CD4-positive, alpha-beta T cell (primary cell): ENCODE measurements at regions not wholly inside any gene's neighbourhood (a gene's known extent, or its start where the extent isn't known, plus 50 kb on each side); places are given as distances from the start of the nearest gene placed in this dataset.

Experiments used
- ATAC-seq: fragments of 200-7000 bp; cut with Tn5 transposase; one replicate; pipeline ENCODE4 v1.10.0; 2022; ENCODE audit warnings: mild to moderate bottlenecking; ENCODE audit not compliant: poor library complexity
- CTCF ChIA-PET: fragments of 350-600 bp; sonication (Branson Sonifier 250); formaldehyde crosslinking; loops from one replicate; lab custom pipeline; 2021; ENCODE audit warnings: antibody characterized with exemption, inconsistent platforms; lab: Charles Lee
- POLR2A ChIA-PET: fragments of 350-600 bp; sonication (Branson Sonifier 250); formaldehyde crosslinking; loops from one replicate; lab custom pipeline; 2021; ENCODE audit warnings: antibody characterized with exemption, inconsistent platforms; lab: Charles Lee
- DNase-seq, 14 experiments: peaks; one replicate each; pipeline ENCODE4 v3.0.0-alpha.2; 2013 to 2020; ENCODE audit warnings: mixed read lengths in 2 of 14
- H3K27ac ChIP-seq, 2 donors: one replicate each; pipeline versions ENCODE4 v1.5.1 to v1.7.0; 2013; ENCODE audit warnings: low read length in 2 of 2, low read depth in 1 of 2, mild to moderate bottlenecking in 1 of 2
- H3K27me3 ChIP-seq, 2 experiments: 1 replicate in 1 of 2; 2 replicates in 1 of 2; pipeline versions ENCODE4 v1.6.1 to v1.7.0; 2013; ENCODE audit warnings: low read length in 2 of 2, control low read depth in 1 of 2, mild to moderate bottlenecking in 1 of 2, moderate library complexity in 1 of 2; ENCODE audit not compliant: insufficient read depth in 2 of 2, control insufficient read depth in 1 of 2
- H3K36me3 ChIP-seq: one replicate; pipeline ENCODE4 v1.6.1; 2013; ENCODE audit warnings: low read length, control low read depth; ENCODE audit not compliant: insufficient read depth
- H3K4me1 ChIP-seq: one replicate; pipeline ENCODE4 v1.6.1; 2013; ENCODE audit warnings: low read length, control low read depth; ENCODE audit not compliant: insufficient read depth
- H3K4me3 ChIP-seq: one replicate; pipeline ENCODE4 v1.5.1; 2013; ENCODE audit warnings: mild to moderate bottlenecking, low read length, moderate library complexity
- H3K9me3 ChIP-seq, 2 experiments: 1 replicate in 1 of 2; 2 replicates in 1 of 2; pipeline versions ENCODE4 v1.6.1 to v1.7.0; 2013; ENCODE audit warnings: low read length in 2 of 2, mild to moderate bottlenecking in 2 of 2, control low read depth in 1 of 2, moderate library complexity in 1 of 2; ENCODE audit not compliant: control insufficient read depth in 1 of 2, insufficient read depth in 1 of 2
- H3K27ac Mint-ChIP-seq: one replicate; pipeline ENCODE4 v1.8.0; 2020; ENCODE audit warnings: mixed read lengths
- H3K27me3 Mint-ChIP-seq: one replicate; pipeline ENCODE4 v1.8.0; 2021; ENCODE audit warnings: mixed read lengths
- H3K36me3 Mint-ChIP-seq: one replicate; pipeline ENCODE4 v1.8.0; 2021; ENCODE audit warnings: low read depth, mixed read lengths
- H3K4me1 Mint-ChIP-seq: one replicate; pipeline ENCODE4 v1.8.0; 2021; ENCODE audit warnings: low read depth, mixed read lengths
- H3K4me3 Mint-ChIP-seq: one replicate; pipeline ENCODE4 v1.8.0; 2020; ENCODE audit warnings: mild to moderate bottlenecking, mixed read lengths
- H3K9me3 Mint-ChIP-seq: one replicate; pipeline ENCODE4 v1.8.0; 2020; ENCODE audit warnings: mixed read lengths
- intact Hi-C, 2 experiments: fragments of 100-400 bp; cut with DNase I in 1 of 2; cut with micrococcal nuclease in 1 of 2; formaldehyde crosslinking; loops; one replicate each; pipeline versions ENCODE4 v1.15.1 to v1.9.0; 2023 to 2025; cut with DNase I, micrococcal nuclease
- TF ChIP-seq, protein P1 (sequence below): fragments of 200-600 bp; IDR thresholded peaks from one replicate; pipeline ENCODE4 v1.8.0; 2022; ENCODE audit warnings: antibody characterized with exemption, mild to moderate bottlenecking

- H3K36me3 ChIP-seq = no peaks in the 10 kb centered on the region
- H3K9me3 ChIP-seq = peaks cover 0 to 12% of the 10 kb centered on the region in 2 experiments
- H3K4me1 ChIP-seq = no peaks in the 10 kb centered on the region
- POLR2A ChIA-PET = no interaction called here
- H3K36me3 Mint-ChIP-seq = no peaks in the 10 kb centered on the region
- ATAC-seq (no peak), DNase-seq (no peak)
- H3K27me3 ChIP-seq = no peaks in the 10 kb centered on the region
- no peaks in the 10 kb centered on the region for H3K4me1 Mint-ChIP-seq
- CTCF ChIA-PET = no interaction called here
- H3K27me3 Mint-ChIP-seq = no peaks in the 10 kb centered on the region
- no peak overlapping the region for H3K4me3 Mint-ChIP-seq
- H3K9me3 Mint-ChIP-seq = peaks cover 9% of the 10 kb centered on the region
- intact Hi-C loops = no loop called here
- no peak overlapping the region for H3K27ac ChIP-seq
- no peak overlapping the region for H3K4me3 ChIP-seq
- H3K27ac Mint-ChIP-seq = no peak overlapping the region
- TF ChIP-seq, protein P1, sequence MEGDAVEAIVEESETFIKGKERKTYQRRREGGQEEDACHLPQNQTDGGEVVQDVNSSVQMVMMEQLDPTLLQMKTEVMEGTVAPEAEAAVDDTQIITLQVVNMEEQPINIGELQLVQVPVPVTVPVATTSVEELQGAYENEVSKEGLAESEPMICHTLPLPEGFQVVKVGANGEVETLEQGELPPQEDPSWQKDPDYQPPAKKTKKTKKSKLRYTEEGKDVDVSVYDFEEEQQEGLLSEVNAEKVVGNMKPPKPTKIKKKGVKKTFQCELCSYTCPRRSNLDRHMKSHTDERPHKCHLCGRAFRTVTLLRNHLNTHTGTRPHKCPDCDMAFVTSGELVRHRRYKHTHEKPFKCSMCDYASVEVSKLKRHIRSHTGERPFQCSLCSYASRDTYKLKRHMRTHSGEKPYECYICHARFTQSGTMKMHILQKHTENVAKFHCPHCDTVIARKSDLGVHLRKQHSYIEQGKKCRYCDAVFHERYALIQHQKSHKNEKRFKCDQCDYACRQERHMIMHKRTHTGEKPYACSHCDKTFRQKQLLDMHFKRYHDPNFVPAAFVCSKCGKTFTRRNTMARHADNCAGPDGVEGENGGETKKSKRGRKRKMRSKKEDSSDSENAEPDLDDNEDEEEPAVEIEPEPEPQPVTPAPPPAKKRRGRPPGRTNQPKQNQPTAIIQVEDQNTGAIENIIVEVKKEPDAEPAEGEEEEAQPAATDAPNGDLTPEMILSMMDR = no peak
Measured at GRCh38 chr21:16620786-16621320, 891.1 kb downstream of the USP25 start.

- no peaks in the 10 kb centered on the region for H3K4me1 Mint-ChIP-seq
- no peak for ATAC-seq
- ChIA-PET POLR2A (no interaction called here), CTCF (no interaction called here)
- peaks cover 0 to 9% of the 10 kb centered on the region in 2 experiments for H3K9me3 ChIP-seq
- no peak overlapping the region for H3K27ac Mint-ChIP-seq
- DNase-seq = no peak
- H3K4me3 ChIP-seq = no peak overlapping the region
- no peak overlapping the region for H3K27ac ChIP-seq
- no peaks in the 10 kb centered on the region for H3K4me1 ChIP-seq
- H3K9me3 Mint-ChIP-seq = peaks cover under 1% of the 10 kb centered on the region
- intact Hi-C loops = no loop called here
- H3K36me3 ChIP-seq = no peaks in the 10 kb centered on the region
- H3K27me3 ChIP-seq = no peaks in the 10 kb centered on the region
- no peaks in the 10 kb centered on the region for H3K27me3 Mint-ChIP-seq
- no peak overlapping the region for H3K4me3 Mint-ChIP-seq
- no peaks in the 10 kb centered on the region for H3K36me3 Mint-ChIP-seq
- TF ChIP-seq, protein P1 = no peak
Measured at GRCh38 chr21:16624479-16625118, 888.2 kb upstream of the CXADR start.

GRCh38 chr21:16625491-16625890 lies 887.4 kb upstream of the CXADR start:
- H3K36me3 Mint-ChIP-seq = no peaks in the 10 kb centered on the region
- ChIA-PET POLR2A (no interaction called here), CTCF (no interaction called here)
- H3K27ac Mint-ChIP-seq = no peak overlapping the region
- intact Hi-C loops = no loop called here
- no peaks in the 10 kb centered on the region for H3K27me3 Mint-ChIP-seq
- Histone ChIP-seq H3K27me3 (no peaks in the 10 kb centered on the region), H3K9me3 (peaks cover 0 to 4% of the 10 kb centered on the region in 2 experiments), H3K4me3 (no peak overlapping the region), H3K4me1 (no peaks in the 10 kb centered on the region), H3K27ac (no peak overlapping the region), H3K36me3 (no peaks in the 10 kb centered on the region)
- no peak overlapping the region for H3K4me3 Mint-ChIP-seq
- TF ChIP-seq, protein P1 = no peak
- DNase-seq = no peak
- no peaks in the 10 kb centered on the region for H3K4me1 Mint-ChIP-seq
- ATAC-seq = no peak
- no peaks in the 10 kb centered on the region for H3K9me3 Mint-ChIP-seq
